CD4-positive, alpha-beta T cell treated with Interleukin-15 for 4 hours (primary cell): ENCODE measurements at regions not wholly inside any gene's neighbourhood (a gene's known extent, or its start where the extent isn't known, plus 50 kb on each side); places are given as distances from the start of the nearest gene placed in this dataset.

Experiments used
- DNase-seq: peaks from one replicate; pipeline ENCODE4 v3.0.0-alpha.2; 2020; ENCODE audit warnings: low spot score

GRCh38 chr12:5230156-5230555 lies 186.5 kb downstream of the KCNA5 start:
- no peak for DNase-seq

- no peak for DNase-seq
Measured at GRCh38 chr12:5230861-5231260, 187.2 kb downstream of the KCNA5 start.

GRCh38 chr12:5232291-5232690 lies 188.6 kb downstream of the KCNA5 start:
- no peak for DNase-seq

DNA sequence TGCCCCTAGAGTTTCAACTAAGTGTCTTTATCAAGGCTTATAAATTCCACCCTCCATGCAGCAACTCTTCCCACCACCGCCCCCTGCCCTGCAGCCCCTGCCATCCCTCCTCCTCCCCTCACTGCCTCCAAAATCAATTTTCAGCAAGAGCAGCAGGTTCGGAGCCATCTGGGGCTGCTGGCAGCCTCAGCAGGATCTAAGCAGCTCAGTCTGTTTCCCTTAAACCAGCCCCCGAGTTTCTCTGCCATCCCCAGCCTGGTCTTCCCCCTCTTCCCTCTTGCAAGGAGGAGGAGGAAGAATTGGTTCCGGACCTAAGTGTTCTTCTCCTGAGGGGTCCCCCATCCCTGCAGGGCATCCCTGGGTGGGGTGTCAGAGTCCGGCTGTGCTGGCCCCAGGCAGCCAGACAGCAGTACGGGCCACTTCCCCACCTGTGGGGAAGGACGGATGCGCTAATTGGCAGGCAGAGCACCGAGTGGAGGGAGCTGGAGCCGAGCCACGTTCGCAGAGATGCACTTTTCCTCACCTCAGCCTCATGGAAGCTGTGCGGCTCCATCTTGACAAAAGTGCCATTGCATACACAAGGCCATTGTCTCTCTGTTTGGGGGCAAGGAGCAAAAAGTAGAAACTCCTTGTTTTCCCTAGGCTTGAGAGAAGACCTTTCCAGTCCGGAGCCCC lies 189.3 kb downstream of the KCNA5 start:
- no peak for DNase-seq

DNA sequence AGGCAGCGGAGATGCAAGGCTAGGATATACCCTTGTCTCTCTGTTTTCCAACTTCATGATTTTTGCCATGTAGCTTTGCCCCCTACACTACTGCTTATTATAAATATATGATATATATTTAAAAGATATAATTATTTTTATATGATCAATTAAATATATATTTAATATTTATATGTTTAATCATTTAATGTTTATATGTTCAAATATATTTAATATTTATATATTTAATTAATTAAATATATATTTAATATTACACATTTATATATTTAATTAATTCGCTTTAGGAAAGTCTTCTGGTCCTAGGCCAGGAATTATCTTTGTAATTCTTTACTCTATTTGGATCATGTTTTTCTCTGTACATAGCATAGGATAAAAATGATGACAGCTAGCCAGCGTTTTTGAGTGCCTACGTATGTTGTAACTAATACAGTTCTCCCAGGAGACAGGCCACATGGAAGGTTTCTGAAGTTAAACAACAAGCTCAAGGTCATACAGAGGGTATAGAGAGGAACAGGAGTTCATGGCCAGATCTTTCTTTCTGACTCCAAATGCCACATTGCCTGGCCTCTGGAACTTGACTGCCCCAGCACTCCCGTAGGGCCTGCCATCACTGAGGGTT lies 192.5 kb downstream of the KCNA5 start:
- no peak for DNase-seq

DNA sequence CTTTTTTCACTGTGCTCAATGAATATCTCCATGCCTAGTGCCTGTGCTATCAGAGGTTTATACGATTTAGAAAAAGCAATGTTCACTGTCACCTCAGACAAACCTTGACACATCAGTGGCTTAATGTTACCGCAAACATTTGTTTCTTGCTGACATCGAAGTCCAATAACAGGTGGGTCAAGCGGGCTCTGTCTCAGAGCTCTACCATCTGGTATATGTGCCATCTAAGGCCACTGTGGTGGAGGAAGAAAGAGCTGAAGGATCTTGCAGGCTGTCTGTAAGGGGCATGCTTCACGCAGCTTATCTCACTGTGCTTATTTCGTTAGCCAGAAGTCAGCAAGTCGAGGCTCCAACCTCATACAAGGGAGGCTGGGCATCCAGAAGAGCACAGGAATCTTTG lies 189.5 kb upstream of the NTF3 start:
- no peak for DNase-seq

DNA sequence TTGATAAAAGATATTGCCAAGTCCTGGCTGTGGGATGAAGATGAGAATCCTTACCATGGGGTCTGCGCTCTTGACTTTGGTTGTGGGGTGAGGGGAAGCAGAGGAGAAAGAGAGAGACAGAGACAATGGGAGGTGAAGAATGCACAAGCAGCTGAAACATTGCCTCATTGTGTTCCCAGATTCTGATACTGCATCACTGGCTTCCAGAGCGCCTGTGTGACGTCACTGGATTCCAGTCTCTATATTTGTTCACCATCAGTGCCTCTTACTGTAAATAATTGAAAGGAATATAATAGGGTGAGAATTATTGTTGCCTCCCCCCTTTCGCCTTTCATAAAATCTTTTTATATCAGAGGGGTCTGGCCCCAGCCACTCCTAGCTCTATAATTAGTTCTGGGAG lies 188.9 kb upstream of the NTF3 start:
- DNase-seq: no peak

DNA sequence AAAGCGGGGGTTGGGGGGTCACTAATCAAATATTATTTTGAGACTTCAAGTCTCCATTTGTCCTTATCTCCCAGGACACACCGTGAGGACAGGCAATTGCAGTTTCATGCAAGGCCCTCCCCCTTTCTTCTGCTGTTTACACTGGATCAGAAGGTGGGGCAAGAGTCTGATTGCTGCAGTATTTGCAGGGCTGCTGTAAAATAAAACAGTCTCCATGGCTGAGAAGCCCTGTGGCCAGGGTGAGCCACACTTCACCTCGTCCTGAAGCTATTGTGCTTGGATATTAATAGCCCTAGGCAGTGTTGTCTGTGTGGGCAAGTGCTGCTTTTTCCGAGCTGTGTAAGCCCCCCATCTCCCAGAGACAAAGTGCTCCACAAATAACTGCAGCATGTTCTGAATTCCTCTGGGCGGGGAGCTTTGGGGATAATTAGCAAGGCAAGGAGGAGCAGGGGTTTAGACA lies 187.4 kb upstream of the NTF3 start:
- no peak for DNase-seq

GRCh38 chr12:5246196-5246595 lies 185.7 kb upstream of the NTF3 start:
- DNase-seq: no peak

DNA sequence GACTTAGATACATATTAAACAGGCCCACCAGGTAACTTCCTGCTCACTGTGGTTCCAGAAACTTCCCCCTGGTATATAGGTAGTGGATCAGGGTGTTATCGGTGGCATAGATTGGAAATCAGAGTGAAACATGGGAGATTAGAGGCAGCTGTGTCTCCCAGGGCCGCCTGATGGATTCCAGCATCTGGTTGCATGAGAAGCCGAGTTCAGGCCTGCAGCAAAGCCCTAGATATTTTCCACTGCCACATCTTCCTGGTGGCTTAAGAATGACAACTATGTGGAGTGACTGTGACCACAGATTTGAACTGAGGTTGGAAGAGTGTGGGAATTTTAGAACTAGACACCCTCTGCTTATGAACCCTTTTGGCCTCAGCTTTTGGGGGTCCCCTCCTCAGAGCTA lies 184.8 kb upstream of the NTF3 start:
- no peak for DNase-seq

- no peak for DNase-seq
Measured at GRCh38 chr12:5248230-5248629, 183.7 kb upstream of the NTF3 start.

DNA sequence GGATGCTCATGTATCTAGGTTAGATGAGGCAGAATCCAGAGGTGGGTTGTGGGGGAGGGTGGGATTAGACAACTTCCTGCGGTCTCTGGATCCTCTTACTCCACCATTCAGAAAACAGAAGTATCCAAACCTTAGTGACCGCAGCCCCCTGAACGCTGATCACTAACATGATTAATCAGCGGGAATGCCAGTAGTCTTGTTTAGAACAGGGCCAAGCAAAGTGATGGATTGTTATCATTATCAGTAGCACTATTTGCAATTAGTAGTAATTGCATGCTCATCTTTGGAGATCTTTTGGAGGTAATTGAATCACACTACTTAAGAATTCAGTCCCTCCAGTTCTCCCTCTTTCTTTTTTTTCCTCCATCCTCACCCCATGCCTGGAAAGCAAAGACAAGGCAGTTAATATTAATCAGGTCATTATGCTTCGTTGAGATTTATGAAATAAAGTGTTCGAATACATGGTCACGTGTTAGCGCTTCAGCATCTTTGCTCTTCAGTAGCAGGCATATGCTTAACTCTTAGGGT lies 182.8 kb upstream of the NTF3 start:
- DNase-seq: no peak

DNA sequence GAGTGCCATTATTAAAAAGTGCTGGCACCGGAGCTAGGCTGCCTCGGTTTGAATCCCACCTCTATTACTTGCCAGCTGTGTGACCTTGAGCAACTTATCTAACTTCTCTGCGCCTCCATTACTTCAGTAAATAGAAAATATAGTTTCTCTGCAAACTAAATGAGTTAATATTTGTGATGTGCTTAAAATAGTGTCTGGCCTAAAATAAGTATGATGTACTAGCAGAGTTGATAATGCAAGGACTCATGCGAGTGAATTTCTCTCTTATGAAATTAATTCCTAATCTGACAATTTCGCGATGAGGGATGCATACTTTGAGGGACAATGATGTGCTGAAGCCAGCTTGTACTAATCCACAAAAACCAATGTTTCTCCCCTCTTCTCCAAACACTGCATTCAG lies 180.8 kb upstream of the NTF3 start:
- no peak for DNase-seq

DNA sequence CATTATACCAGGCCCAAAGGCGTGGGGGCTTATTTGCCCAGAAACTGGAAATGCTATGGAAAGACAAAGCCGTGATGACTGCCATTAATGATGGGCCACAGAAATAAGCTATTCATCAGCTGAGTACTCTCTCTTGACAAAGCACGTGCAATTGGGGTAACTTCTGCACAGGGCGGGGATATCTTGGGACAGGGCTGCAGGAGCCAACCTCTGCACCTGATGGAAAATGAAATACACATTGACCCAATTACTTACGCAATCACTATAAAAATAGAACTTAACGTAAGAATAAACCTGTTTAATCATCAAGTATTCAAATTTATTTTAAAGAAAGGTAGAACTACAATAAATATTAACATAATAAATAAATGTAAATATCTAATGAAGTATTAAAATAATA lies 180.1 kb upstream of the NTF3 start:
- DNase-seq: no peak

DNA sequence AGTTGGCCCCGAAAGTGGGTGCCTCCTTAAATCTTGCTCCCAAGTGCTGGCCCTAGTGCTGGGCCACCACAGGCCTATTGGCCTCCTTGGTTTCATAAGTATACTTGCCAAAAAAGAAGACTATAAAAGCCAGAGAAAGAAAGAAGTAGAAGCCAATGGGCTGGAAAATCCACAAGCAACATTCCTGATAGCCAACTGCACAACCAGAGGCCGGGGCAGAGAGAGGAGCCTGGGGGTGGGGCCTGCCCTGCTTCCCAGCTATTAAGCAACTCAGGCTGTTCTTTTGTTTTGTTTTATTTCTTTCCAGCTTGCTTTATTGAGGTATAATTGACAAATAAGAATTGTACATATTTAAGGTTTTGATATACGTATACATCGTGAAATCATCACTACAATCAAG lies 177.2 kb upstream of the NTF3 start:
- DNase-seq: no peak

DNA sequence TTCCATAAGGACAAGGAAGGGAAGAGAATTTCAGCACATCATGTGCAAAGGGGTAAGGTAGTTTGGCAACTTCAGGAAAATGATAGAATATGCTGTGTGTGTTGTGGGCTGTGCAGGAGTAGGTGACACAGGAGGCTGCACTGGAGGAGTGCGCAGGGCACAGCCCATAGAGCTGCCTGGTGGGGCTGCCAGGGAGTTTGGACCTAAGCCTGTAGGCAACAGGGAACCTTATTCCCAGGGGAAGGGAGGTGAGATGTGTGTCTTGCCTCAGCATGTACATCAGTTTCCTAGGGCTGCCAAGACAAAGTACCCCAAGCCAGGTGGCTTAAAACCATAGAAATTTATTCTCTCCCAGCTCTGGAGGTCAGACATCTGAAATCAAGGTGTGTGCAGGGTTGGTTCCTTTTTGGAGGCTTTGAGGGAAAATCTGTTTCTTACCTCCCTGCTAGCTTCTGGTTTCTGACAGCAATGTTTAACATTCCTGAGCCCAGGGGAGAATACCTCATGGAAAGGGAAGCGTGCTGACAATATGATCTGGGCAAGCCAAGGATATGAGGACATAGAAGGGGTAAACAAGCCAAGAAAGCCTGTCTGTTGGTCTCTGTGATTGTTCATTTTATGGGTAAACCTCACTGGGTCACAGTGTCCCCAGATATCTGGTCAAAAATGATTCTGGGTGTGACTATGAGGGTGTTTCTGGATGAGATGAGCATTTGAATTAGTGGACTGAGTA lies 174.0 kb upstream of the NTF3 start:
- DNase-seq: no peak

DNA sequence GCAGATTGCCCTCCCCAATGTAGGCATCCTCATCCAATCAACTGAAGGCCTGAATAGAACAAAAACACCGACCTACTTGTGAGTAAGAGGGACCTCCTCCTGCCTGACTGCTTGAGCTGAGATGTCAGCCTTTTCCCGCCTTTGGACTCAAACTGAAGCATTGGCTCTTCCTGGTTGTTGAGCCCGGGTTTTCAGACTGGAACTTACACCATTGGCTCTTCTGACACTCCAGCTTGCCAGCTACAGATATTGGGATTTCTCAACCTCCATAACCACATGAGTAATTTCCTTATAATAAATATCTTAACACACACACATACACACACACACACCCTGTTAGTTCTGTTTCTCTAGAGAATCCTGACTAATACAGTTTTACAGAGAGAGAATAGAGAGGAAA lies 173.4 kb upstream of the NTF3 start:
- no peak for DNase-seq

GRCh38 chr12:5258926-5259325 lies 173.0 kb upstream of the NTF3 start:
- DNase-seq: no peak

- no peak for DNase-seq
Measured at GRCh38 chr12:5259523-5259922, 172.4 kb upstream of the NTF3 start.

DNA sequence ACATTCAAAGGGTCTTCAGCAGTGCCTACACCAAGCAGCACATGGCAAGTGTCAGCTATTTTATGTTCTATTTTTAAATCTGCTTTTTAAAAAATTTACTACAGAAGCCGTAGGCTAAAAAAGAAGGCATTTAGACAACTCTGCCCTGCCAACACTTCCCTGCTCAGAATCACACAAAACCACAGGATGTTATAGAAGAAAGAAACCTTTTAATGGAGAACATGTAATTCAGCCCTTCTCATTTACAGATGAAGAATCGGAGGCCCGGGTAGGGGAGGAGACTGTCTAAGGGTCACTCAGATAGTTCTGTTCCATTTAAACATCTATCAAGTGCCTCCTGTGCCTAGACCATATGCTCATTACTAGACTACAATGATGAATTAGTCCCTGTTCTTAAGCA lies 171.8 kb upstream of the NTF3 start:
- DNase-seq: no peak

GRCh38 chr12:5260591-5261086 lies 171.3 kb upstream of the NTF3 start:
- no peak for DNase-seq

DNA sequence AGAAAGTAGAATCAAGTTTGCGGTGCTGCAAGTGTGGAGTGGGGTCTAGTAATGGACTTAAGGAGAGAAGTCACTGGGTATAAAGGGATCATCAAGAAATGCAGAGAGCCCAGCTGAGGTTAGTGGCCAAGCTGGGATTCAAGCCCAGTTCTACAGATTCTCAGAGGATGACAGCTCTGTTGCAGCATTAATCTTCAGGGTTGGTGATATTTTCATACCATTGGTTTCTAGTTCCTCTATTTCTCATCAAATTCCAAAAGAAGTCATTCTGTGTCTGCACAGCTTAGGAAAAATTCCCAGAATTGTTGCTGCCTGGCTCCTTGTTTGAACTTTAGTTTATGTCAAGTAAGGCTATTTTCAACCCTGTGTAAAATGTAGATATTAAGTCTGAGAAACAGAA lies 169.5 kb upstream of the NTF3 start:
- no peak for DNase-seq

GRCh38 chr12:5262885-5263284 lies 169.0 kb upstream of the NTF3 start:
- no peak for DNase-seq
